Ovary (tissue), 3 donors: ENCODE measurements at regions not wholly inside any gene's neighbourhood (a gene's known extent, or its start where the extent isn't known, plus 50 kb on each side); places are given as distances from the start of the nearest gene placed in this dataset.

Experiments used
- CTCF ChIP-seq, 3 donors: fragments of 450-650 bp in 2 of 3; fragments of 200-600 bp in 1 of 3; IDR thresholded peaks; one replicate each; pipeline versions ENCODE4 v1.5.1 to v1.8.0; 2016 to 2022; ENCODE audit warnings: antibody characterized with exemption in 3 of 3, mild to moderate bottlenecking in 1 of 3
- POLR2A ChIP-seq: fragments of 450-650 bp; IDR thresholded peaks from one replicate; pipeline ENCODE4 v1.6.1; 2017; ENCODE audit warnings: antibody characterized with exemption, mild to moderate bottlenecking, moderate library complexity
- donor health status: DM: no; HTN: no; CAD: no.

- no peak for TF ChIP-seq POLR2A
- no peak for TF ChIP-seq CTCF (IDR thresholded peaks at IDR 0.05)
These were observed 2028.7 kb downstream of the NCAM2 start for GRCh38 chr21:23026878-23027277.
